Testis (tissue), 2 donors: ENCODE measurements at regions not wholly inside any gene's neighbourhood (a gene's known extent, or its start where the extent isn't known, plus 50 kb on each side); places are given as distances from the start of the nearest gene placed in this dataset.
"Not testable (repeated sequence)": the region's sequence is repeated elsewhere in the genome, so short reads cannot be mapped to it uniquely, and the experiment has no call there.

Experiments used
- DNase-seq: peaks from one replicate; pipeline ENCODE4 v3.0.0-alpha.2; 2019
- H3K27ac ChIP-seq, 2 donors: fragments of 200-600 bp; sonication (generic); one replicate each; pipeline ENCODE4 v1.5.1; 2019
- H3K27me3 ChIP-seq: fragments of 200-600 bp; sonication (generic); one replicate; pipeline ENCODE4 v1.5.1; 2019
- H3K36me3 ChIP-seq: fragments of 200-600 bp; sonication (generic); one replicate; pipeline ENCODE4 v1.5.1; 2017; ENCODE audit warnings: low read depth; ENCODE audit errors: missing control alignments
- H3K4me1 ChIP-seq: fragments of 200-600 bp; sonication (generic); one replicate; pipeline ENCODE4 v1.5.1; 2019
- H3K4me3 ChIP-seq, 2 donors: fragments of 200-600 bp; sonication (generic); one replicate each; pipeline ENCODE4 v1.5.1; 2017 to 2019
- H3K9me3 ChIP-seq: fragments of 200-600 bp; sonication (generic); one replicate; pipeline ENCODE4 v1.5.1; 2017
- CTCF ChIP-seq, 3 experiments: fragments of 450-650 bp in 2 of 3; fragments of 200-600 bp in 1 of 3; sonication (generic) in 1 of 3; IDR thresholded peaks; one replicate each; pipeline ENCODE4 v1.5.1; 2016 to 2019; ENCODE audit warnings: antibody characterized with exemption in 3 of 3, mild to moderate bottlenecking in 2 of 3, moderate library complexity in 1 of 3
- POLR2A ChIP-seq: fragments of 450-650 bp; IDR thresholded peaks from one replicate; pipeline ENCODE4 v1.6.1; 2017; ENCODE audit warnings: antibody characterized with exemption, mild to moderate bottlenecking, moderate library complexity
- WGBS, 2 donors: methylation state at CpG; one replicate each; pipeline ENCODE4 v1.1.5; 2018; 5-methylcytosine and 5-hydroxymethylcytosine counted together
- intact Hi-C: fragments of 100-400 bp; cut with DNase I; formaldehyde crosslinking; loops from one replicate; pipeline ENCODE4 v1.15.1; 2023; ENCODE audit warnings: low total_unique reads

- Histone ChIP-seq H3K4me3 (no peak overlapping the region), H3K9me3 (no peaks in the 10 kb centered on the region), H3K4me1 (no peaks in the 10 kb centered on the region), H3K36me3 (no peaks in the 10 kb centered on the region), H3K27me3 (no peaks in the 10 kb centered on the region), H3K27ac (no peak overlapping the region)
- 81 to 90% methylated on average over 11 of the region's 11 CpGs for WGBS, 2 donors
- intact Hi-C loops, result no loop called here
- TF ChIP-seq POLR2A (no peak), CTCF (IDR thresholded peaks at IDR 0.05) (no peak)
- DNase-seq, result no peak
Measured at GRCh38 chr22:49515475-49515874, 312.2 kb downstream of the BRD1 start.

- no peak for DNase-seq
- H3K4me3 ChIP-seq, result no peak overlapping the region
- no peaks in the 10 kb centered on the region for H3K4me1 ChIP-seq
- TF ChIP-seq POLR2A (no peak), CTCF (IDR thresholded peaks at IDR 0.05) (no peak)
- no peak overlapping the region for H3K27ac ChIP-seq
- H3K9me3 ChIP-seq, result no peaks in the 10 kb centered on the region
- 76 to 90% methylated on average over 5 to 10 of the region's 10 CpGs for WGBS, 2 donors
- H3K36me3 ChIP-seq, result no peaks in the 10 kb centered on the region
- H3K27me3 ChIP-seq, result no peaks in the 10 kb centered on the region
- intact Hi-C loops, result no loop called here
Measured at GRCh38 chr22:49514641-49515040, 313.0 kb downstream of the BRD1 start.

- Histone ChIP-seq H3K4me3 (no peak overlapping the region), H3K9me3 (no peaks in the 10 kb centered on the region), H3K36me3 (no peaks in the 10 kb centered on the region), H3K4me1 (no peaks in the 10 kb centered on the region), H3K27me3 (no peaks in the 10 kb centered on the region), H3K27ac (no peak overlapping the region)
- whole genome bisulfite sequencing, 2 donors, result 76 to 88% methylated on average over 11 of the region's 11 CpGs
- TF ChIP-seq POLR2A (no peak), CTCF (IDR thresholded peaks at IDR 0.05) (no peak)
- DNase-seq, result no peak
- intact Hi-C loops, result no loop called here
Measured at GRCh38 chr22:49514211-49514610, 313.5 kb downstream of the BRD1 start.

GRCh38 chr22:49513358-49513851 is 314.3 kb downstream of the BRD1 start:
- no peak for DNase-seq
- H3K4me3 ChIP-seq, result no peak overlapping the region
- H3K36me3 ChIP-seq, result no peaks in the 10 kb centered on the region
- no peak for TF ChIP-seq CTCF (IDR thresholded peaks at IDR 0.05)
- no peak for TF ChIP-seq POLR2A
- intact Hi-C loops, result no loop called here
- H3K27ac ChIP-seq, result no peak overlapping the region
- no peaks in the 10 kb centered on the region for H3K4me1 ChIP-seq
- 60 to 61% methylated on average over 5 of the region's 5 CpGs for WGBS, 2 donors
- no peaks in the 10 kb centered on the region for H3K9me3 ChIP-seq
- H3K27me3 ChIP-seq, result no peaks in the 10 kb centered on the region

- intact Hi-C loops, result no loop called here
- no peak for DNase-seq
Measured at GRCh38 chr22:49512487-49513165, 315.0 kb downstream of the BRD1 start.

GRCh38 chr22:49511393-49512189 is 316.1 kb downstream of the BRD1 start:
- H3K4me3 ChIP-seq, H3K36me3 ChIP-seq, H3K27ac ChIP-seq, H3K27me3 ChIP-seq, H3K4me1 ChIP-seq, DNase-seq, H3K9me3 ChIP-seq, intact Hi-C loops: not testable (repeated sequence)
- WGBS, 2 donors, result 96 to 97% methylated on average over 5 of the region's 5 CpGs

More at GRCh38 chr22:49512487-49513165, 315.0 kb downstream of the BRD1 start:
- Histone ChIP-seq H3K4me3 (no peak overlapping the region), H3K4me1 (no peaks in the 10 kb centered on the region), H3K27me3 (no peaks in the 10 kb centered on the region), H3K36me3 (no peaks in the 10 kb centered on the region), H3K27ac (no peak overlapping the region), H3K9me3 (no peaks in the 10 kb centered on the region)
- WGBS, 2 donors, result 70 to 79% methylated on average over 13 of the region's 13 CpGs
- TF ChIP-seq CTCF (IDR thresholded peaks at IDR 0.05) (no peak), POLR2A (no peak)
